Trophoblast cell (in vitro differentiated cells and primary cell): ENCODE measurements at regions not wholly inside any gene's neighbourhood (a gene's known extent, or its start where the extent isn't known, plus 50 kb on each side); places are given as distances from the start of the nearest gene placed in this dataset.

Source experiments
- DNase-seq, 2 donors: peaks; one replicate each; pipeline ENCODE4 v3.0.0-alpha.2; 2016
- H2AFZ ChIP-seq: 2 replicates; pipeline ENCODE4 v1.6.1; 2013; ENCODE audit warnings: low read length, moderate library complexity, mild to moderate bottlenecking; ENCODE audit not compliant: insufficient read depth, poor library complexity
- H2AK5ac ChIP-seq: 2 replicates; pipeline ENCODE4 v1.6.1; 2013; ENCODE audit warnings: mild to moderate bottlenecking, low read length
- H2BK120ac ChIP-seq: 2 replicates; pipeline ENCODE4 v1.6.1; 2013; ENCODE audit warnings: low read length, mild to moderate bottlenecking, moderate library complexity; ENCODE audit not compliant: insufficient read depth, poor library complexity
- H2BK12ac ChIP-seq: 2 replicates; pipeline ENCODE4 v1.6.1; 2013; ENCODE audit warnings: mild to moderate bottlenecking, low read length, moderate library complexity
- H2BK5ac ChIP-seq: 2 replicates; pipeline ENCODE4 v1.6.1; 2013; ENCODE audit warnings: low read length, low read depth, moderate library complexity, mild to moderate bottlenecking; ENCODE audit not compliant: poor library complexity
- H3K14ac ChIP-seq: 2 replicates; pipeline ENCODE4 v1.6.1; 2013; ENCODE audit warnings: mild to moderate bottlenecking, low read length
- H3K18ac ChIP-seq: 2 replicates; pipeline ENCODE4 v1.6.1; 2013; ENCODE audit warnings: mild to moderate bottlenecking, low read length
- H3K23ac ChIP-seq: 2 replicates; pipeline ENCODE4 v1.6.1; 2013; ENCODE audit warnings: low read length
- H3K27ac ChIP-seq: 2 replicates; pipeline ENCODE4 v1.5.1; 2013; ENCODE audit warnings: low read depth, mild to moderate bottlenecking, inconsistent platforms, low read length, moderate library complexity
- H3K27me3 ChIP-seq: 2 replicates; pipeline ENCODE4 v1.6.1; 2013; ENCODE audit warnings: inconsistent platforms, mild to moderate bottlenecking, low read length, moderate library complexity; ENCODE audit not compliant: insufficient read depth
- H3K36me3 ChIP-seq, 2 experiments: 1 replicate in 1 of 2; 2 replicates in 1 of 2; pipeline ENCODE4 v1.6.1; 2013; ENCODE audit warnings: low read length in 2 of 2, mild to moderate bottlenecking in 2 of 2, moderate library complexity in 1 of 2; ENCODE audit not compliant: insufficient read depth in 2 of 2, control insufficient read depth in 1 of 2
- H3K4ac ChIP-seq: 2 replicates; pipeline ENCODE4 v1.6.1; 2013; ENCODE audit warnings: low read depth, mild to moderate bottlenecking, low read length, moderate library complexity
- H3K4me1 ChIP-seq, 2 experiments: 1 replicate in 1 of 2; 2 replicates in 1 of 2; pipeline ENCODE4 v1.6.1; 2013; ENCODE audit warnings: low read length in 2 of 2, mild to moderate bottlenecking in 2 of 2, moderate library complexity in 1 of 2; ENCODE audit not compliant: insufficient read depth in 2 of 2, control insufficient read depth in 1 of 2
- H3K4me2 ChIP-seq: 2 replicates; pipeline ENCODE4 v1.6.1; 2013; ENCODE audit warnings: inconsistent platforms, mild to moderate bottlenecking, low read length, moderate library complexity
- H3K4me3 ChIP-seq: 2 replicates; pipeline ENCODE4 v1.5.1; 2013; ENCODE audit warnings: mild to moderate bottlenecking, low read depth, low read length, inconsistent platforms
- H3K79me1 ChIP-seq: one replicate; pipeline ENCODE4 v1.6.1; 2013; ENCODE audit warnings: low read length
- H3K79me2 ChIP-seq: 2 replicates; pipeline ENCODE4 v1.6.1; 2013; ENCODE audit warnings: low read length, mild to moderate bottlenecking; ENCODE audit not compliant: control insufficient read depth, insufficient read depth, poor library complexity
- H3K9ac ChIP-seq: 2 replicates; pipeline ENCODE4 v1.6.1; 2013; ENCODE audit warnings: mild to moderate bottlenecking, low read length
- H3K9me3 ChIP-seq: 2 replicates; pipeline ENCODE4 v1.6.1; 2013; ENCODE audit warnings: low read depth, mild to moderate bottlenecking, control low read depth, inconsistent platforms, low read length; ENCODE audit not compliant: insufficient read depth
- H4K12ac ChIP-seq: 2 replicates; pipeline ENCODE4 v1.6.1; 2013; ENCODE audit warnings: low read depth, mild to moderate bottlenecking, low read length, moderate library complexity
- H4K8ac ChIP-seq: 2 replicates; pipeline ENCODE4 v1.6.1; 2013; ENCODE audit warnings: low read depth, mild to moderate bottlenecking, low read length, moderate library complexity
- H4K91ac ChIP-seq: one replicate; pipeline ENCODE4 v1.6.1; 2013; ENCODE audit warnings: low read depth, mild to moderate bottlenecking, low read length, moderate library complexity
- WGBS: extraction: QIAGEN DNeasy Blood & Tissue Kit; methylation state at CpG from one replicate; pipeline ENCODE4 v1.1.7; 2013; ENCODE audit warnings: missing lambda C conversion rate; ENCODE audit not compliant: insufficient read length, insufficient coverage; ENCODE audit errors: extremely low coverage; 5-methylcytosine and 5-hydroxymethylcytosine counted together

DNA sequence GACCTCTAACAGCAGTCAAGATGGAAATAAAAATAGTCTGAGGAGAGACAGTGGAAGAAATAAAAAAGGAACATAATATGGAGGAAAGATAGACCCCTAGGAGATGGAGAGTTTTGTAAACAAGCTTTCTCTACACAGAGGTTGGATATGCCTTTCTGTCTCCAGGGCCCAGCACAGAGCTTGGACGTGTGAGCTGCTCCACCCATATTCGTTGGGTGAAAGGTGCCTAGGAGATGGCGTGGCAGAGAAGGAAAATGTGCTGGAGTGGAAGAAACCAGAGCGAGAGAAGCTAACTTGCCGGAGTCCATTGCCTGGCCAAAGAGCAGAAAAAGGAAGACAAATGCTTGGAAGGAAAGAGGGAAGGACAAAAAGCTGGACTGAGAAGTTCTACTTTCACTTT, 78.3 kb upstream of the LMO4 start:
- Histone ChIP-seq H4K12ac (no peak overlapping the region), H3K36me3 (no peaks in the 10 kb centered on the region), H3K9me3 (no peaks in the 10 kb centered on the region), H2BK5ac (no peak overlapping the region), H3K18ac (no peak overlapping the region), H3K79me1 (peaks cover 5% of the 10 kb centered on the region), H2AK5ac (no peak overlapping the region), H3K27ac (no peak overlapping the region), H3K4ac (no peak overlapping the region), H3K9ac (no peak overlapping the region), H3K4me1 (peaks cover 2 to 5% of the 10 kb centered on the region in 2 experiments), H4K91ac (no peak overlapping the region), H2AFZ (no peak overlapping the region), H3K4me3 (no peak overlapping the region), H3K23ac (no peak overlapping the region), H3K79me2 (no peaks in the 10 kb centered on the region), H2BK12ac (no peak overlapping the region), H3K27me3 (no peaks in the 10 kb centered on the region), H3K4me2 (no peak overlapping the region), H2BK120ac (peak overlapping the region; percentile 46), H4K8ac (no peak overlapping the region), H3K14ac (no peak overlapping the region)
- DNase-seq, result peak; percentile 88
- WGBS, result no CpG with 5 or more reads among the region's 5 CpGs

DNA sequence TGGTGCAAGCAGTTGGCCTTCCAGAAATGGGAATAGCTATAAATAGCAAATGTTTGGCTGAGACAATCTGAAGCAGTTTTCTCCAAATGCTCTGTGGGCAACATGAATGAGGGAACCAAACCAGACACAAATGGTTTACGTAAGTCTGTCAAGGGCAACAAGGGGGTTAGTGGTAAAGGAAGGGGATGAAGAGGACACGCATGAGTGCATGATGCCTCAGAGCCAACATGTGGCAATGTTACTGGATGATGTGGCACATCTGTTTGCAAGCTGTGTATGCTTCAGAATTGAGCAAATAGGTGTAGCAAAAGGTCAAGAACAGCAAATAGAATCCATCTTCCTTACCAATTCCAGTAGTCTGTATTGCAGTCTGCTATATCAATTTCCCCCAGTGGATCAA, 76.3 kb upstream of the LMO4 start:
- H3K27ac ChIP-seq, result no peak overlapping the region
- DNase-seq, result no peak
- WGBS, result no CpG with 5 or more reads among the region's 2 CpGs

DNA sequence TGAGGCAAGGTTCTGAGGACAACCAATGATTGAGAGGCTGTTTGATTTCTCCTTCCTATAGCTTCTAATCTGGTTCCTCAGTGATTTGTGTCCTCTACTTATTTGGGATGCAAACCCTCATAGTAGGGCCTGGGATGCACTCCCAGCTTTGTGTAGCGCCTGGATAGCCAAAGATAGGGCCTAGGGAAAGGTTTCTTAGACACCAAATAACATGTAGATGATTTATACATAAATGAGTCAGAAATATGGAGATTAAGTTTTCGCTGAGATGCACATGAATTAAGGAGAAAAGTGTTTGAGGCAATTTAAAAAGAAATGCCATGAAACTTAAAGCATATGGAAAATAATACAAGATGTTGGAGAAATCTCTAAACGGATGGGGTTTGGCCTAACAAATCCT, 66.0 kb upstream of the LMO4 start:
- H4K8ac ChIP-seq, result no peak overlapping the region
- no peak for DNase-seq
- no peak overlapping the region for H3K14ac ChIP-seq
- no peak overlapping the region for H4K91ac ChIP-seq
- H3K18ac ChIP-seq, result no peak overlapping the region
- no peak overlapping the region for H3K4ac ChIP-seq
- no peaks in the 10 kb centered on the region for H3K36me3 ChIP-seq
- H2BK12ac ChIP-seq, result no peak overlapping the region
- WGBS, result no CpG with 5 or more reads among the region's 3 CpGs
- no peak overlapping the region for H3K9ac ChIP-seq
- no peaks in the 10 kb centered on the region for H3K79me1 ChIP-seq
- H3K4me1 ChIP-seq, result no peaks in the 10 kb centered on the region
- no peak overlapping the region for H2AFZ ChIP-seq
- H3K9me3 ChIP-seq, result no peaks in the 10 kb centered on the region
- no peaks in the 10 kb centered on the region for H3K27me3 ChIP-seq
- H2BK120ac ChIP-seq, result no peak overlapping the region
- no peak overlapping the region for H3K4me2 ChIP-seq
- no peak overlapping the region for H4K12ac ChIP-seq
- H2AK5ac ChIP-seq, result no peak overlapping the region
- H3K27ac ChIP-seq, result no peak overlapping the region
- H2BK5ac ChIP-seq, result no peak overlapping the region
- no peak overlapping the region for H3K4me3 ChIP-seq
- H3K79me2 ChIP-seq, result no peaks in the 10 kb centered on the region
- no peak overlapping the region for H3K23ac ChIP-seq

More for the DNA sequence above, 76.3 kb upstream of the LMO4 start:
- H3K23ac ChIP-seq, result no peak overlapping the region
- no peaks in the 10 kb centered on the region for H3K79me2 ChIP-seq
- no peak overlapping the region for H3K4ac ChIP-seq
- no peak overlapping the region for H4K91ac ChIP-seq
- H3K4me2 ChIP-seq, result no peak overlapping the region
- H2BK120ac ChIP-seq, result no peak overlapping the region
- no peaks in the 10 kb centered on the region for H3K27me3 ChIP-seq
- H4K12ac ChIP-seq, result no peak overlapping the region
- H3K4me1 ChIP-seq, result peaks cover 2 to 5% of the 10 kb centered on the region in 2 experiments
- no peak overlapping the region for H3K14ac ChIP-seq
- no peak overlapping the region for H2BK12ac ChIP-seq
- H3K4me3 ChIP-seq, result no peak overlapping the region
- H3K79me1 ChIP-seq, result peaks cover 5% of the 10 kb centered on the region
- no peak overlapping the region for H2AK5ac ChIP-seq
- no peak overlapping the region for H2AFZ ChIP-seq
- H3K36me3 ChIP-seq, result no peaks in the 10 kb centered on the region
- no peaks in the 10 kb centered on the region for H3K9me3 ChIP-seq
- H3K9ac ChIP-seq, result no peak overlapping the region
- H4K8ac ChIP-seq, result no peak overlapping the region
- no peak overlapping the region for H2BK5ac ChIP-seq
- H3K18ac ChIP-seq, result no peak overlapping the region

DNA sequence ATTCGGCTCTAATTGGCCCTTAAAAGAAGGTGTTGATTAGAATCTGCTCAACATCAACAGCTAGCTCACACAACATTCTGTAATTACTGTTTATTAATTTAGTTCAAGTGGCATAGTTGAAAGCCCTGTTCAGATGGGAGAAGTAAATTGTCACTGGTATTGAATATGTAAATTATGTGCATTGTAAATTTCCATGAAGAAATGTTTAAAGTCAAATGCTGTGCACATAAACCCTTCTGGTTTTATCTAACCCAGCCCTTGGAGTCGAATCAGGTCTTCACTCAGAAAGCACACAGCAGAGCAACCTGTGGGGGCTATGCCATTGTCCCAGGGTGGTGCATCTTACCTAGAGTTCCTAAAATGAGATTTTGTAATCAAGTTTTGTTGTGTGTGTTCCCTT, 65.4 kb upstream of the LMO4 start:
- WGBS, result no CpG with 5 or more reads among the region's 2 CpGs

More for the DNA sequence above, 65.4 kb upstream of the LMO4 start:
- H2BK5ac ChIP-seq, result no peak overlapping the region
- no peak overlapping the region for H2BK12ac ChIP-seq
- H3K27me3 ChIP-seq, result no peaks in the 10 kb centered on the region
- no peak for DNase-seq
- H3K9me3 ChIP-seq, result no peaks in the 10 kb centered on the region
- no peak overlapping the region for H3K18ac ChIP-seq
- H3K79me2 ChIP-seq, result no peaks in the 10 kb centered on the region
- no peak overlapping the region for H3K4me2 ChIP-seq
- H3K27ac ChIP-seq, result no peak overlapping the region
- H4K8ac ChIP-seq, result no peak overlapping the region
- H2AFZ ChIP-seq, result no peak overlapping the region
- no peak overlapping the region for H3K23ac ChIP-seq
- H4K12ac ChIP-seq, result no peak overlapping the region
- no peak overlapping the region for H3K14ac ChIP-seq
- no peaks in the 10 kb centered on the region for H3K79me1 ChIP-seq
- no peak overlapping the region for H3K4ac ChIP-seq
- no peak overlapping the region for H2AK5ac ChIP-seq
- no peaks in the 10 kb centered on the region for H3K4me1 ChIP-seq
- no peak overlapping the region for H4K91ac ChIP-seq
- H3K36me3 ChIP-seq, result no peaks in the 10 kb centered on the region
- no peak overlapping the region for H3K9ac ChIP-seq
- no peak overlapping the region for H3K4me3 ChIP-seq
- H2BK120ac ChIP-seq, result no peak overlapping the region
